ENCODE measurements at regions not wholly inside any gene's neighbourhood (a gene's known extent, or its start where the extent isn't known, plus 50 kb on each side); places are given as distances from the start of the nearest gene placed in this dataset.
A peak's percentile ranks its signal among the peaks of the same experiment; 100 is the strongest.

- H3K27me3 ChIP-seq (ENCODE audit: control insufficient read depth, insufficient read depth, low read length) = no peaks in the 10 kb centered on the region
- no peaks in the 10 kb centered on the region for H3K9me3 ChIP-seq (replicated peaks; ENCODE audit: control insufficient read depth, low read depth, low read length)
- WGBS (ENCODE audit: insufficient coverage) = 100% methylated on average over 2 of the region's 2 CpGs
- no peaks in the 10 kb centered on the region for H3K36me3 ChIP-seq (ENCODE audit: control insufficient read depth, insufficient read depth, low read length)
- peak; percentile 27 for DNase-seq
- peaks cover 17% of the 10 kb centered on the region for H3K4me1 ChIP-seq (ENCODE audit: control insufficient read depth, insufficient read depth, low read length)
- no peak overlapping the region for H3K4me3 ChIP-seq (ENCODE audit: low read length)
- no peak overlapping the region for H3K27ac ChIP-seq (ENCODE audit: low read length)
Observed at GRCh38 chr14:65332141-65332871, 80.2 kb upstream of the FUT8 start.

GRCh38 chr14:65333943-65334687 is 78.4 kb upstream of the FUT8 start:
- Histone ChIP-seq H3K4me3 (ENCODE audit: low read length) (no peak overlapping the region), H3K27me3 (ENCODE audit: control insufficient read depth, insufficient read depth, low read length) (no peaks in the 10 kb centered on the region), H3K9me3 (replicated peaks; ENCODE audit: control insufficient read depth, low read depth, low read length) (no peaks in the 10 kb centered on the region), H3K36me3 (ENCODE audit: control insufficient read depth, insufficient read depth, low read length) (no peaks in the 10 kb centered on the region), H3K4me1 (ENCODE audit: control insufficient read depth, insufficient read depth, low read length) (peaks cover 17% of the 10 kb centered on the region), H3K27ac (ENCODE audit: low read length) (no peak overlapping the region)
- peak; percentile 87 for DNase-seq
- WGBS (ENCODE audit: insufficient coverage) = 15% methylated on average over 8 of the region's 8 CpGs

GRCh38 chr14:65334765-65335410 is 77.6 kb upstream of the FUT8 start:
- Histone ChIP-seq H3K27ac (ENCODE audit: low read length) (no peak overlapping the region), H3K4me3 (ENCODE audit: low read length) (no peak overlapping the region), H3K36me3 (ENCODE audit: control insufficient read depth, insufficient read depth, low read length) (no peaks in the 10 kb centered on the region), H3K4me1 (ENCODE audit: control insufficient read depth, insufficient read depth, low read length) (peaks cover 17% of the 10 kb centered on the region), H3K27me3 (ENCODE audit: control insufficient read depth, insufficient read depth, low read length) (no peaks in the 10 kb centered on the region), H3K9me3 (replicated peaks; ENCODE audit: control insufficient read depth, low read depth, low read length) (no peaks in the 10 kb centered on the region)
- no peak for DNase-seq
- WGBS (ENCODE audit: insufficient coverage) = 33% methylated on average over 1 of the region's 8 CpGs

- Histone ChIP-seq H3K36me3 (ENCODE audit: control insufficient read depth, insufficient read depth, low read length) (no peaks in the 10 kb centered on the region), H3K4me1 (ENCODE audit: control insufficient read depth, insufficient read depth, low read length) (peaks cover 17% of the 10 kb centered on the region), H3K4me3 (ENCODE audit: low read length) (no peak overlapping the region), H3K27ac (ENCODE audit: low read length) (no peak overlapping the region), H3K9me3 (replicated peaks; ENCODE audit: control insufficient read depth, low read depth, low read length) (no peaks in the 10 kb centered on the region), H3K27me3 (ENCODE audit: control insufficient read depth, insufficient read depth, low read length) (no peaks in the 10 kb centered on the region)
- DNase-seq = no peak
- no CpG with 5 or more reads among the region's 4 CpGs for WGBS (ENCODE audit: insufficient coverage)
Observed at GRCh38 chr14:65335411-65335947, 77.1 kb upstream of the FUT8 start.

- no peak overlapping the region for H3K27ac ChIP-seq (ENCODE audit: low read length)
- no peaks in the 10 kb centered on the region for H3K36me3 ChIP-seq (ENCODE audit: control insufficient read depth, insufficient read depth, low read length)
- peaks cover 17% of the 10 kb centered on the region for H3K4me1 ChIP-seq (ENCODE audit: control insufficient read depth, insufficient read depth, low read length)
- H3K4me3 ChIP-seq (ENCODE audit: low read length) = no peak overlapping the region
- H3K27me3 ChIP-seq (ENCODE audit: control insufficient read depth, insufficient read depth, low read length) = no peaks in the 10 kb centered on the region
- H3K9me3 ChIP-seq (replicated peaks; ENCODE audit: control insufficient read depth, low read depth, low read length) = no peaks in the 10 kb centered on the region
- 87% methylated on average over 2 of the region's 2 CpGs for WGBS (ENCODE audit: insufficient coverage)
- no peak for DNase-seq
Observed at GRCh38 chr14:65336191-65336591, 76.3 kb upstream of the FUT8 start.

- Histone ChIP-seq H3K27me3 (ENCODE audit: control insufficient read depth, insufficient read depth, low read length) (no peaks in the 10 kb centered on the region), H3K9me3 (replicated peaks; ENCODE audit: control insufficient read depth, low read depth, low read length) (no peaks in the 10 kb centered on the region), H3K4me3 (ENCODE audit: low read length) (no peak overlapping the region), H3K36me3 (ENCODE audit: control insufficient read depth, insufficient read depth, low read length) (no peaks in the 10 kb centered on the region), H3K4me1 (ENCODE audit: control insufficient read depth, insufficient read depth, low read length) (peaks cover 6% of the 10 kb centered on the region), H3K27ac (ENCODE audit: low read length) (no peak overlapping the region)
- no CpG with 5 or more reads among the region's 4 CpGs for WGBS (ENCODE audit: insufficient coverage)
- no peak for DNase-seq
Observed at GRCh38 chr14:65339866-65340265, 72.7 kb upstream of the FUT8 start.

GRCh38 chr14:65344011-65344410 is 68.5 kb upstream of the FUT8 start:
- no CpG with 5 or more reads among the region's 5 CpGs for WGBS (ENCODE audit: insufficient coverage)
- no peak overlapping the region for H3K27ac ChIP-seq (ENCODE audit: low read length)

GRCh38 chr14:65345266-65345665 is 67.3 kb upstream of the FUT8 start:
- no peak for DNase-seq
- no peaks in the 10 kb centered on the region for H3K4me1 ChIP-seq (ENCODE audit: control insufficient read depth, insufficient read depth, low read length)
- H3K27me3 ChIP-seq (ENCODE audit: control insufficient read depth, insufficient read depth, low read length) = no peaks in the 10 kb centered on the region
- no peak overlapping the region for H3K27ac ChIP-seq (ENCODE audit: low read length)
- no peaks in the 10 kb centered on the region for H3K36me3 ChIP-seq (ENCODE audit: control insufficient read depth, insufficient read depth, low read length)
- no CpG with 5 or more reads among the region's 3 CpGs for WGBS (ENCODE audit: insufficient coverage)
- no peak overlapping the region for H3K4me3 ChIP-seq (ENCODE audit: low read length)
- no peaks in the 10 kb centered on the region for H3K9me3 ChIP-seq (replicated peaks; ENCODE audit: control insufficient read depth, low read depth, low read length)

More at GRCh38 chr14:65344011-65344410, 68.5 kb upstream of the FUT8 start:
- Histone ChIP-seq H3K4me1 (ENCODE audit: control insufficient read depth, insufficient read depth, low read length) (no peaks in the 10 kb centered on the region), H3K36me3 (ENCODE audit: control insufficient read depth, insufficient read depth, low read length) (no peaks in the 10 kb centered on the region), H3K27me3 (ENCODE audit: control insufficient read depth, insufficient read depth, low read length) (no peaks in the 10 kb centered on the region), H3K9me3 (replicated peaks; ENCODE audit: control insufficient read depth, low read depth, low read length) (no peaks in the 10 kb centered on the region), H3K4me3 (ENCODE audit: low read length) (no peak overlapping the region)
- DNase-seq = no peak

GRCh38 chr14:65346474-65346873 is 66.1 kb upstream of the FUT8 start:
- WGBS (ENCODE audit: insufficient coverage) = no CpG with 5 or more reads among the region's 5 CpGs
- H3K9me3 ChIP-seq (replicated peaks; ENCODE audit: control insufficient read depth, low read depth, low read length) = no peaks in the 10 kb centered on the region
- no peaks in the 10 kb centered on the region for H3K27me3 ChIP-seq (ENCODE audit: control insufficient read depth, insufficient read depth, low read length)
- DNase-seq = no peak
- no peak overlapping the region for H3K27ac ChIP-seq (ENCODE audit: low read length)
- H3K4me3 ChIP-seq (ENCODE audit: low read length) = no peak overlapping the region
- H3K36me3 ChIP-seq (ENCODE audit: control insufficient read depth, insufficient read depth, low read length) = no peaks in the 10 kb centered on the region
- H3K4me1 ChIP-seq (ENCODE audit: control insufficient read depth, insufficient read depth, low read length) = no peaks in the 10 kb centered on the region

GRCh38 chr14:65346895-65347294 is 65.6 kb upstream of the FUT8 start:
- Histone ChIP-seq H3K4me3 (ENCODE audit: low read length) (no peak overlapping the region), H3K4me1 (ENCODE audit: control insufficient read depth, insufficient read depth, low read length) (no peaks in the 10 kb centered on the region), H3K27me3 (ENCODE audit: control insufficient read depth, insufficient read depth, low read length) (no peaks in the 10 kb centered on the region), H3K9me3 (replicated peaks; ENCODE audit: control insufficient read depth, low read depth, low read length) (no peaks in the 10 kb centered on the region), H3K36me3 (ENCODE audit: control insufficient read depth, insufficient read depth, low read length) (no peaks in the 10 kb centered on the region), H3K27ac (ENCODE audit: low read length) (no peak overlapping the region)
- DNase-seq = peak; percentile 55
- 30% methylated on average over 1 of the region's 5 CpGs for WGBS (ENCODE audit: insufficient coverage)

All from muscle of leg (tissue), 3 donors.